Neural progenitor cell (in vitro differentiated cells): ENCODE measurements at regions not wholly inside any gene's neighbourhood (a gene's known extent, or its start where the extent isn't known, plus 50 kb on each side); places are given as distances from the start of the nearest gene placed in this dataset.

Source experiments
- DNase-seq: peaks from one replicate; pipeline ENCODE4 v3.0.0-alpha.2; 2016; ENCODE audit warnings: low spot score
- H2AFZ ChIP-seq: fragments of 200-600 bp; sonication (generic); replicated peaks from 2 replicates; pipeline ENCODE4 v1.6.1; 2016; ENCODE audit warnings: antibody characterized with exemption
- H3F3A ChIP-seq: fragments of 200-600 bp; sonication (generic); 2 replicates; pipeline ENCODE4 v1.6.1; 2016; ENCODE audit warnings: antibody characterized with exemption, low read depth
- H3K27ac ChIP-seq: fragments of 200-600 bp; sonication (generic); 2 replicates; pipeline ENCODE4 v1.5.1; 2016; ENCODE audit warnings: mild to moderate bottlenecking
- H3K27me3 ChIP-seq: fragments of 200-600 bp; sonication (generic); 2 replicates; pipeline ENCODE4 v1.6.1; 2016; ENCODE audit warnings: mild to moderate bottlenecking, moderate library complexity
- H3K36me3 ChIP-seq: fragments of 200-600 bp; sonication (generic); 2 replicates; pipeline ENCODE4 v1.5.1; 2016
- H3K4me1 ChIP-seq: fragments of 200-600 bp; sonication (generic); 2 replicates; pipeline ENCODE4 v1.6.1; 2016; ENCODE audit warnings: mixed run types
- H3K4me2 ChIP-seq: fragments of 200-600 bp; sonication (generic); 2 replicates; pipeline ENCODE4 v1.6.1; 2016
- H3K4me3 ChIP-seq: fragments of 200-600 bp; sonication (generic); 2 replicates; pipeline ENCODE4 v1.5.1; 2016
- H3K79me2 ChIP-seq: fragments of 200-600 bp; sonication (generic); 2 replicates; pipeline ENCODE4 v1.6.1; 2016; ENCODE audit warnings: low read depth
- H3K9ac ChIP-seq: fragments of 200-600 bp; sonication (generic); 2 replicates; pipeline ENCODE4 v1.6.1; 2016
- H3K9me3 ChIP-seq: fragments of 200-600 bp; sonication (generic); 2 replicates; pipeline ENCODE4 v1.5.1; 2016; ENCODE audit warnings: low read depth
- H4K20me1 ChIP-seq: fragments of 200-600 bp; sonication (generic); 2 replicates; pipeline ENCODE4 v1.6.1; 2016; ENCODE audit warnings: low read depth
- H3K27ac Mint-ChIP-seq: 3 replicates; pipeline ENCODE4 v1.8.0; 2021; ENCODE audit warnings: mixed read lengths
- H3K27me3 Mint-ChIP-seq: 2 replicates; pipeline ENCODE4 v1.8.0; 2022; ENCODE audit warnings: low read depth, mild to moderate bottlenecking, inconsistent platforms, moderate library complexity, mixed read lengths; ENCODE audit not compliant: insufficient read depth
- H3K36me3 Mint-ChIP-seq: 3 replicates; pipeline ENCODE4 v1.8.0; 2021; ENCODE audit warnings: mixed read lengths
- H3K4me1 Mint-ChIP-seq: 3 replicates; pipeline ENCODE4 v1.8.0; 2021; ENCODE audit warnings: mixed read lengths
- H3K4me3 Mint-ChIP-seq: 3 replicates; pipeline ENCODE4 v1.8.0; 2021; ENCODE audit warnings: mild to moderate bottlenecking, moderate library complexity, mixed read lengths
- H3K9me3 Mint-ChIP-seq: 3 replicates; pipeline ENCODE4 v1.8.0; 2020; ENCODE audit warnings: mixed read lengths
- CTCF ChIP-seq: fragments of 200-600 bp; sonication (generic); IDR thresholded peaks from 2 replicates; pipeline ENCODE4 v1.5.1; 2017; ENCODE audit warnings: antibody characterized with exemption, mild to moderate bottlenecking
- EZH2 ChIP-seq: fragments of 200-600 bp; sonication (generic); IDR thresholded peaks from 2 replicates; pipeline ENCODE4 v1.6.1; 2017; ENCODE audit warnings: antibody characterized with exemption, mild to moderate bottlenecking, moderate library complexity
- EZH2phosphoT487 ChIP-seq: fragments of 200-600 bp; sonication (generic); IDR thresholded peaks from 2 replicates; pipeline ENCODE4 v1.6.1; 2017; ENCODE audit warnings: antibody characterized with exemption

- Histone ChIP-seq H4K20me1 (no peaks in the 10 kb centered on the region), H3K79me2 (no peaks in the 10 kb centered on the region), H3K4me2 (no peak overlapping the region), H3K27ac (no peak overlapping the region), H3K27me3 (no peaks in the 10 kb centered on the region), H2AFZ (no peak overlapping the region), H3K9me3 (no peaks in the 10 kb centered on the region), H3K9ac (no peak overlapping the region), H3F3A (no peaks in the 10 kb centered on the region), H3K4me1 (no peaks in the 10 kb centered on the region), H3K36me3 (no peaks in the 10 kb centered on the region), H3K4me3 (no peak overlapping the region)
- no peaks in the 10 kb centered on the region for H3K9me3 Mint-ChIP-seq
- DNase-seq, result no peak
- no peak overlapping the region for H3K27ac Mint-ChIP-seq
- H3K4me1 Mint-ChIP-seq, result peaks cover 4% of the 10 kb centered on the region
- no peaks in the 10 kb centered on the region for H3K36me3 Mint-ChIP-seq
- no peak for TF ChIP-seq EZH2phosphoT487
- TF ChIP-seq CTCF, result no peak
- no peak for TF ChIP-seq EZH2
- H3K4me3 Mint-ChIP-seq, result no peak overlapping the region
- H3K27me3 Mint-ChIP-seq, result peaks cover 2% of the 10 kb centered on the region
Measured at GRCh38 chr7:68209486-68209885, 1212.9 kb downstream of the TYW1 start.

GRCh38 chr7:68213838-68214237 is 1217.2 kb downstream of the TYW1 start:
- no peak overlapping the region for H3K4me2 ChIP-seq
- H2AFZ ChIP-seq, result no peak overlapping the region
- no peaks in the 10 kb centered on the region for H3K4me1 ChIP-seq
- H3K9ac ChIP-seq, result no peak overlapping the region
- no peaks in the 10 kb centered on the region for H3K9me3 Mint-ChIP-seq
- TF ChIP-seq CTCF (no peak), EZH2phosphoT487 (no peak), EZH2 (no peak)
- no peak overlapping the region for H3K4me3 Mint-ChIP-seq
- H3K79me2 ChIP-seq, result no peaks in the 10 kb centered on the region
- H3K36me3 Mint-ChIP-seq, result no peaks in the 10 kb centered on the region
- H3K9me3 ChIP-seq, result no peaks in the 10 kb centered on the region
- no peaks in the 10 kb centered on the region for H3K27me3 Mint-ChIP-seq
- no peaks in the 10 kb centered on the region for H3K27me3 ChIP-seq
- DNase-seq, result no peak
- no peaks in the 10 kb centered on the region for H4K20me1 ChIP-seq
- H3F3A ChIP-seq, result no peaks in the 10 kb centered on the region
- no peaks in the 10 kb centered on the region for H3K36me3 ChIP-seq
- peaks cover 9% of the 10 kb centered on the region for H3K4me1 Mint-ChIP-seq
- H3K27ac Mint-ChIP-seq, result no peak overlapping the region
- no peak overlapping the region for H3K27ac ChIP-seq
- H3K4me3 ChIP-seq, result no peak overlapping the region

- no peaks in the 10 kb centered on the region for H3K27me3 Mint-ChIP-seq
- H3K36me3 Mint-ChIP-seq, result no peaks in the 10 kb centered on the region
- H3K4me3 ChIP-seq, result no peak overlapping the region
- H3K4me2 ChIP-seq, result no peak overlapping the region
- H3K36me3 ChIP-seq, result no peaks in the 10 kb centered on the region
- H3K9me3 Mint-ChIP-seq, result no peaks in the 10 kb centered on the region
- H3K9me3 ChIP-seq, result no peaks in the 10 kb centered on the region
- no peaks in the 10 kb centered on the region for H4K20me1 ChIP-seq
- no peaks in the 10 kb centered on the region for H3K79me2 ChIP-seq
- H3K4me1 ChIP-seq, result no peaks in the 10 kb centered on the region
- H2AFZ ChIP-seq, result no peak overlapping the region
- H3K9ac ChIP-seq, result no peak overlapping the region
- H3K27ac Mint-ChIP-seq, result peak overlapping the region; percentile 74
- H3K27me3 ChIP-seq, result no peaks in the 10 kb centered on the region
- H3K4me3 Mint-ChIP-seq, result no peak overlapping the region
- no peak for DNase-seq
- peaks cover 9% of the 10 kb centered on the region for H3K4me1 Mint-ChIP-seq
- no peaks in the 10 kb centered on the region for H3F3A ChIP-seq
- no peak for TF ChIP-seq EZH2
- no peak for TF ChIP-seq CTCF
- TF ChIP-seq EZH2phosphoT487, result no peak
- no peak overlapping the region for H3K27ac ChIP-seq
Measured at GRCh38 chr7:68216051-68216450, 1219.4 kb downstream of the TYW1 start.

GRCh38 chr7:68217426-68217825 is 1220.8 kb downstream of the TYW1 start:
- peaks cover 9% of the 10 kb centered on the region for H3K4me1 Mint-ChIP-seq
- Histone ChIP-seq H3K27ac (no peak overlapping the region), H3K36me3 (no peaks in the 10 kb centered on the region), H3F3A (no peaks in the 10 kb centered on the region), H3K27me3 (no peaks in the 10 kb centered on the region), H3K9me3 (no peaks in the 10 kb centered on the region), H4K20me1 (no peaks in the 10 kb centered on the region), H2AFZ (no peak overlapping the region), H3K9ac (no peak overlapping the region), H3K4me1 (no peaks in the 10 kb centered on the region), H3K4me3 (no peak overlapping the region), H3K79me2 (no peaks in the 10 kb centered on the region), H3K4me2 (no peak overlapping the region)
- TF ChIP-seq CTCF, result no peak
- no peak for TF ChIP-seq EZH2
- TF ChIP-seq EZH2phosphoT487, result no peak
- no peak overlapping the region for H3K4me3 Mint-ChIP-seq
- H3K27ac Mint-ChIP-seq, result no peak overlapping the region
- H3K36me3 Mint-ChIP-seq, result no peaks in the 10 kb centered on the region
- H3K27me3 Mint-ChIP-seq, result no peaks in the 10 kb centered on the region
- H3K9me3 Mint-ChIP-seq, result no peaks in the 10 kb centered on the region
- no peak for DNase-seq
